ENCODE measurements at regions not wholly inside any gene's neighbourhood (a gene's known extent, or its start where the extent isn't known, plus 50 kb on each side); places are given as distances from the start of the nearest gene placed in this dataset.
A peak's percentile ranks its signal among the peaks of the same experiment; 100 is the strongest.

- ChIA-PET POLR2A (no interaction called here), CTCF (interaction anchor here (0.7 kb wide), 1 partner anchor 20 kb away, joined by 3 read pairs; no protein-coding TSS in a partner anchor)
- Histone ChIP-seq H3K4me2 (ENCODE audit: insufficient read depth, low read length) (no peak overlapping the region), H3K27ac (ENCODE audit: insufficient read depth, low read depth, low read length) (no peak overlapping the region), H3K9ac (replicated peaks; ENCODE audit: extremely low read depth, insufficient read depth, low read length) (no peak overlapping the region), H3K9me1 (replicated peaks; ENCODE audit: control insufficient read depth, extremely low read depth, insufficient read depth, low read length) (no peaks in the 10 kb centered on the region), H3K79me2 (ENCODE audit: control insufficient read depth, insufficient read depth, low read length) (no peaks in the 10 kb centered on the region), H3K27me3 (ENCODE audit: control insufficient read depth in 2 of 2, insufficient read depth in 2 of 2, low read length in 2 of 2) (peaks cover 1 to 4% of the 10 kb centered on the region in 2 experiments), H3K36me3 (ENCODE audit: control insufficient read depth in 2 of 2, extremely low read depth in 1 of 2, insufficient read depth in 2 of 2, low read length in 2 of 2) (no peaks in the 10 kb centered on the region), H3K9me3 (replicated peaks; ENCODE audit: control insufficient read depth, insufficient read depth, low read length) (no peaks in the 10 kb centered on the region), H3K4me3 (replicated peaks in 1 of 3; ENCODE audit: insufficient read depth in 1 of 3, low read depth in 1 of 3, low read length in 3 of 3) (no peak overlapping the region), H4K20me1 (replicated peaks; ENCODE audit: control insufficient read depth, extremely low read depth, insufficient read depth, low read length) (no peaks in the 10 kb centered on the region), H2AFZ (ENCODE audit: low read depth, low read length) (no peak overlapping the region), H3K4me1 (ENCODE audit: control insufficient read depth, extremely low read depth, insufficient read depth, low read length) (peaks cover 2% of the 10 kb centered on the region)
- no TSS peak for BruUV-seq (replicated peaks)
- FAIRE-seq (no peak), DNase-seq (ENCODE audit: low read depth, low spot score) (peak; percentile 56)
- intact Hi-C loops (cut with micrococcal nuclease), result no loop called here
- TF ChIP-seq JUN (IDR thresholded peaks at IDR 0.05; ENCODE audit: borderline replicate concordance, insufficient read depth, insufficient read length, low read depth), result no peak
- no peak for TF ChIP-seq EZH2 (IDR thresholded peaks at IDR 0.05; ENCODE audit: borderline replicate concordance, low read depth, low read length, severe bottlenecking)
- TF ChIP-seq FOS (IDR thresholded peaks at IDR 0.05; ENCODE audit: borderline replicate concordance, insufficient read depth, low read length), result no peak
- no peak for TF ChIP-seq MAX (IDR thresholded peaks at IDR 0.05; ENCODE audit: insufficient read depth, insufficient read length)
- no peak for TF ChIP-seq MYC (IDR thresholded peaks at IDR 0.05; ENCODE audit: low read depth, low read length)
- TF ChIP-seq POLR2A (IDR thresholded peaks at IDR 0.05; ENCODE audit: low read depth, low read length), result no peak
- TF ChIP-seq POLR2AphosphoS5 (IDR thresholded peaks at IDR 0.05; ENCODE audit: insufficient read depth, low read depth, low read length), result no peak
- no peak for TF ChIP-seq GATA2 (IDR thresholded peaks at IDR 0.05; ENCODE audit: insufficient read depth, insufficient read length, low read depth, low read length)
- TF ChIP-seq, protein P1, sequence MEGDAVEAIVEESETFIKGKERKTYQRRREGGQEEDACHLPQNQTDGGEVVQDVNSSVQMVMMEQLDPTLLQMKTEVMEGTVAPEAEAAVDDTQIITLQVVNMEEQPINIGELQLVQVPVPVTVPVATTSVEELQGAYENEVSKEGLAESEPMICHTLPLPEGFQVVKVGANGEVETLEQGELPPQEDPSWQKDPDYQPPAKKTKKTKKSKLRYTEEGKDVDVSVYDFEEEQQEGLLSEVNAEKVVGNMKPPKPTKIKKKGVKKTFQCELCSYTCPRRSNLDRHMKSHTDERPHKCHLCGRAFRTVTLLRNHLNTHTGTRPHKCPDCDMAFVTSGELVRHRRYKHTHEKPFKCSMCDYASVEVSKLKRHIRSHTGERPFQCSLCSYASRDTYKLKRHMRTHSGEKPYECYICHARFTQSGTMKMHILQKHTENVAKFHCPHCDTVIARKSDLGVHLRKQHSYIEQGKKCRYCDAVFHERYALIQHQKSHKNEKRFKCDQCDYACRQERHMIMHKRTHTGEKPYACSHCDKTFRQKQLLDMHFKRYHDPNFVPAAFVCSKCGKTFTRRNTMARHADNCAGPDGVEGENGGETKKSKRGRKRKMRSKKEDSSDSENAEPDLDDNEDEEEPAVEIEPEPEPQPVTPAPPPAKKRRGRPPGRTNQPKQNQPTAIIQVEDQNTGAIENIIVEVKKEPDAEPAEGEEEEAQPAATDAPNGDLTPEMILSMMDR (IDR thresholded peaks at IDR 0.05; ENCODE audit: extremely low read depth in 1 of 2, insufficient read depth in 1 of 2, low read depth in 1 of 2, low read length in 2 of 2), result no peak
- dilution Hi-C loops (cut with MboI; ENCODE audit: extremely low pct_ligation_motif_present, low sequenced_read_pairs), result no loop called here
Measured at GRCh38 chr13:29901710-29902631, 51.6 kb upstream of the UBL3 start.
